Glomerular visceral epithelial cell (primary cell): ENCODE measurements at regions not wholly inside any gene's neighbourhood (a gene's known extent, or its start where the extent isn't known, plus 50 kb on each side); places are given as distances from the start of the nearest gene placed in this dataset.

Source experiments
- DNase-seq: peaks from one replicate; pipeline ENCODE4 v3.0.0-alpha.2; 2016; ENCODE audit errors: extremely low spot score

DNA sequence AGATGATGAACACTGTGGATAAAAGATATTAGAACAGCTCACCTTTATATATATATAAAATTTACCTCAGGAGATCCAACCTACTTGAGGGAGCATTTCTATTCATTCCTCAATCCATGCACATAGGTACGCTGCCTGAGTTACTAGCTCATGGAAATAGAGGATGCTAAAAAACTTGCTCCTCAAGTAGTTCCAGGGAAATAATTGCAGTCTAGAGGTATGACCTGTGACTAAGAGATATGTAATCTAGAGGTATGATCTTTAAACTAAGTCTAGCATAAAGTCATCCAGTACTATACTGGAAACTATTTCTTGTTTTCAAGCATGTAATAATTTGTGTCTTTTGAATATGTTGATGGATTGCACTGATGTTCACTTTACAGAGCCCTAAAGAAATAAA is 471.2 kb downstream of the TAF11L14 start:
- no peak for DNase-seq

DNA sequence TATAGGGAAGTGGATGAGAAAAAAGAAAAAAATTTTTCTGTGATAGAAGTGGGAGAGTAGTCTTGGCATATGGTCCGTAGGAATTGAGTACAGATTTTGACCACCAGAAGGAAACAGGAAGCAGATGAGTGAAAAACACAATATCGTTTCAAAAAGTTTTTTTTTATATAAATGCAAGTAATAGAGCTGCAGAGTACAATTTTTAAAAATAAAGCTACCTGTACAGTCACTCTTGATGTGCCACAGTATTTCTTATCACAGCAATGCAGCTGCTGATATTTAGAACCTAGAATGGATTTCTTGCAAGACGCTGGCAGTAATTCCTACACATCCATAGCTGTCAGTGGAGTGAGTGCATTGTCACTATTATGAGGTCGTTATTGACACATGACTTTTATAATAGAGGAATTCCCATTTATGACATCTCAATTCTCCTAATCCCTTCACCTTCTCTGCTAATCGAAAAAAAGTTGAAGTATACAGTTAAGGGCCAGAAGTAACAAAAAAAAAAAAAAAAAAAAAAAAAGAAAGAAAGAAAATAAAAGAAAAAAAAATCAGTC is 477.7 kb downstream of the TAF11L14 start:
- DNase-seq: no peak

DNA sequence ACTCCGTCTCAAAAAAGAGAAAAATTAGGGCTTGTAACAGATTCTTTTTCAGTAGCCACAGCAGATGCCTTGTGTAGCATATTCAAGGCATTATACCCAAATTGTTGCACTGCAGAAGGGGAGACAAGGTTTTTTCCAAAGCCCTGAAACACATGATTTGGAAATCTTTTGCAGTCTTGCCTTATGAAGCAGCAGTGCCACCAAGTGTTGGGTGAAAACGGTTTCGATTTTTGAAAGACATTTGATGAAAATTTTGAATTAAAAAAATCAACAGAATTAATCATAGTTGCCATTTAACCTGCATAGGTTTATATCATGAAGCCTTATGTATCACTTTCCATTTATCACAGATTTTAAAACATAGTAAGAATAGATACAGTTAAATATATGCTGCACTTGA is 479.5 kb downstream of the TAF11L14 start:
- DNase-seq: no peak

DNA sequence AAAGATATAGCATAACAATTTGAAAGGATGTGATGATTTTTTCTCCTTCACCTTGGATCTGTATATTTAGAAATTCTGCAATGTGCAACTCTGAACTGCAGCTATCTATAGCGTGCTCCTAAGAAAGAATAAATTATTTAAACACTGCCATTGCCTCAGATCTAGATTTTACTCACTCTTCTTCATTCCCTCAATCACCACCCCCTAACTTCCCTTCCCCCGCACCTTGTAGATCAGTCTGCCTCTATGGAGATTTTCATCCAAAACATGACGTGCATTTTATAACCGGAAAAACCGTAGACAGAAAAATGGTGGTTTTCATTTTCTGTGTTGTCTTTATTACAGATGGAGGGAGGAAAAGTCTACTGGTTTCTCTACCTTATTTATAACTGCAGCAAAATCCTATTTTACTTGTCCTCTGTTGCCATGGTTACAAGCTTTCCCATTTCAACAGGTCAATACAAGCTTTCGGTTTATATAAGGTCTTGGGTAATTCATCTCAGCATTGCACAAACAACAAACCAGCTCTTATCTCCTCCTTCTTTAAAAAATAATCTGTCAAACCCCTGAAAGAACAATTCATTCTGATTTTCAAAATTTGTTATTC is 480.0 kb downstream of the TAF11L14 start:
- DNase-seq: no peak

DNA sequence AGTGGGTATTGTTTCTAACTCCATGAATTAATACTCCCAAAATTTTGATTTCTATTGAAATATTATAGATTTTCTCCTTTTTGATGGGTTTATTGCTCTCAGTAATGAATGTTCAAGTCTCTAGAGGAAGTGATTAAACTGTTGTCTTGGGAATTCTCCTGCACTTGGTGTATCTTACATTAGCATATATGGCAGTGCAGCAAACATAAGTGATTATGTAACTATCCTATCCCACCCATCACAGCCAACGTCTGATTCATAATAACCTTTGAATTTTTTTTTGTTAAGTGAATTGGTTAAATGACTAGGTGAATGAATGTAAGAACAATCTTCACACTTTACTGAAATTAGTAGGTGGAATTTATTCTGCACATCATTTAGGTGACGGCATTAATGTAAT is 483.7 kb downstream of the TAF11L14 start:
- no peak for DNase-seq

DNA sequence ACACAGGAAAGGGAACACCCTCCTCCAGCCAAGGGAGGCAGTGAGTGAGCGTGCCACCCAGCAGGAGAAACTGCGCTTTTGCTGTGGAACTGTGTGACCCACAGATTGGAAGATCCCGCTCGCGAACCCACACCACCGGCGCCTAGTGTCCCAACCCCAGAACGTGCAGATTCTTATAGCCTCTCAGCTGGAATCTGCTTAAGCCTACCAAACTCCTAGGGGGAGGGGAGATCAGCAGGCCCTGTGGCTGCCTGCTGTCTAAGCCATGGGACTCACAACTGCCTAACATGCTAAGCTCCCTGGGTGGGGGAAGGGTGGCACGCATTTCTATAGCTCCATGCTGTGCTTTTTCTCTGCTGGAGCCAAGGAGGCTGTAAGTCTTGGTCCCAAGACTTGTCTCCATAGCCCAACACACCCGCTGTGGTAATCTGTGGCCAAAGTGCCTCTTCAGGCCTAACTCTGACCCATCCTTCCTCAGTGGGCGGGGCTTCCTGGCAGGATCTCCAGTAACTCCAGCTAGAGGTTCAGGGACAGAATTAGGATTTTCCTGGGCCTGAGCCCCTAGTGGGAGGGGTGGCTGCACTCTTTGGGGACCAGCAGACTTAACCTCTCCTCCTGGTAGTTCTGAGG is 485.0 kb downstream of the TAF11L14 start:
- no peak for DNase-seq

DNA sequence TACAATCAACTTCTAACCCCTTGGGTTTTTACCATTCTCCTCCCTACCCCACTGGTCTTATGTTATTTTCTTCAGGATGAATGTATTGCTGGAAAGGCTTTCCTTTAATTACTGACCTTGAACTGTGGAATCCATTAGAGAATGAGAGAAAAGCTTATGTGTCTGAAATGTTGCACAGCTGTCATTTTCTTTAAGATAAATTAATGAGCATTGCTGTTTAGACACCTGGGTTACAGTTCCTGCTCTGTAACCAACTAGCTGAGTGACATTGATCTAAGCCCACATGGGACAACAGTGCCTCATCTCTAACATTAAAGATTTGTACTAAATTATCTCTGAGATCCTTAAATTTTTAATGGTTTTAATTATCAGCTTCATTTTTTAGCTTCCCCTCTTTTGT is 507.0 kb downstream of the TAF11L14 start:
- DNase-seq: no peak

DNA sequence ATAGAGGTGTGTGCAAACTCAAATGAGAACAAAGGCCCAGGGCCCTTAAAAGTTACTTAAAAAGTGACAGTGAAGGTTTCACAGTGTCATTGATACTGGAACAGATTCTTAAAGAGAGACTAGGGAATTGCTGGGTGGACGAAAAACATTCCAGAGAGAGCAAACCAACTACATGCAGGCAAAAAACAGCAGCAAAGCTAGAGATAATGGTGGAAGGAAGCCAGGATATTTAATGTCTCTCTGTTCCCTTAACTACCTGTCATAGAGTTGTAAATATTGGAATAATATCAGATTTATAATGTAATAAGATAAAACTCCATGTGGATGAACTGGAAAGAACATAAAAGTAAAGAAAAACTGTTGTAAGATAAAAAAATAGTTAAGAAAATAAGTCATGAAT is 508.6 kb downstream of the TAF11L14 start:
- DNase-seq: no peak

DNA sequence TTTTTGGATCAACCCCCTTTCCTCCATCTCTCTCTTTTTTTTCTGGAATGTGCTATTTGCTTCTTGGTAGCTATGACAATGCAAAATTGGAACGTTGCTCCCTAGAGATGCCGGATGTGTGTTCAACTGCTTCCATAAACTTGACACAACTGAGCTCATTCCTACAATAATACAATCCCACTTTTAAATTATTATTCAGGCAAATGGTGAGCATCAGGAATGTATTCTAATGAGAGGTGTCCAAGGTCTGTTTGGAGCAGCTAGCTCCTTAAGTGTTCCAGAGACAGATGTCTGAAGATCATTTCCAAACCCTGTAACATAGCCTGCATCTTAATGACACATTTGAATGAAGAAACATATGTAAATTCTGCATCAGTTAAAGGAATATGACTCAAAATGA is 518.4 kb downstream of the TAF11L14 start:
- DNase-seq: no peak

DNA sequence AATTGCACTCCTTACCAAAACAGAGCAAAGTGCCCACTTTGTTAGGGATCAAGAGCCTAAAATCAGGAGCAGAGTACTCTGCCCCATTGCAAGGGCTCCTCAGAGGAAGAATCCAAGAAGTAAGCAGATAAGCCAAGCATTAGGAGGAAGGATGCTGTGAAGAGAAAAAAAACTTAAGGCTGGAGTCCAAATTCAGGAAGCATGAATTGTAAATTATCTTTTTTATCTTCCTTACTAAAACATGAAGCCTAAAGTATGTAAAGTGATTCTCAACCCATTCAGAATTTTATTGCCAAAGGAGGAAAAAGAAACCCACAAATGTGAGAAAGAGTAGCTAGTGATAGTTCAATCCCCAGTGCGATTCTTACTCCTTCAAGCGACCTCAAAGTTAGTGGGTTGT is 523.9 kb downstream of the TAF11L14 start:
- no peak for DNase-seq

DNA sequence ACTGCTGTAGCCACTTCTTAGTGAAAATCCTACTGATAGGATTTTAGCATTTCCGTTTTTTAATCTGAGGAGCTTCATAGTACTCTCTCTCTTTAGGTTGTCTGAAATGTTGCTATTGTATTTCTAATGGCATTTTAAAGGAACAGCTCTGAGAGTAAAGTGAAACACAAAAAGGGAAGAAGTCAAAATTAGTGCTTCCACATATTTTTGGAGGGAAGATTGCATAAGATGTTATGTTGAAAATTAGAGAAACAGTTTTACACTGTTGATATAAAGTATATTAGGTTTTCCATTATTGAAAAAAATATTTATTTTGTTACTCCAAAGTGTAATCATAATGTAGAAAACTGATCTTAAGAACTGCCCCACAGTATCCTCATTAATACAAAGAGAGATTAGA is 525.1 kb downstream of the TAF11L14 start:
- DNase-seq: no peak

DNA sequence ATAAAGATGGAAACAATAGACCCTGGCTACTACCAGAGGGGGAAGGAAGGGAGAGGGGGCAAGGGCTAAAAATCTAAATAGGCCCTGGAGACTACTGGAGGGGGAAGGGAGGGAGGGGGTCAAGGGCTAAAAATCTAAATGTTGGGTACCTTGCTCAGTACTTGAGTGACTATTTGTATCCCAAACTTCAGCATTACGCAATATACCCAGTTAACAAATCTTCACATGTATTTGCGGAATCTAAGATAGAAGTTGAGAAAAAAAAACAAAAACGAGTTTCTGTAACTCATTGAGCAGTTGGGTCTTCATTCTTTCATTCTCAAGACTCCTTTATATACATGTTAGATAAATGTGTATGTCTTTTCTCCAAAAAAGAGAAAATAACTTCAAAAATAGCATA is 537.4 kb downstream of the TAF11L14 start:
- no peak for DNase-seq

DNA sequence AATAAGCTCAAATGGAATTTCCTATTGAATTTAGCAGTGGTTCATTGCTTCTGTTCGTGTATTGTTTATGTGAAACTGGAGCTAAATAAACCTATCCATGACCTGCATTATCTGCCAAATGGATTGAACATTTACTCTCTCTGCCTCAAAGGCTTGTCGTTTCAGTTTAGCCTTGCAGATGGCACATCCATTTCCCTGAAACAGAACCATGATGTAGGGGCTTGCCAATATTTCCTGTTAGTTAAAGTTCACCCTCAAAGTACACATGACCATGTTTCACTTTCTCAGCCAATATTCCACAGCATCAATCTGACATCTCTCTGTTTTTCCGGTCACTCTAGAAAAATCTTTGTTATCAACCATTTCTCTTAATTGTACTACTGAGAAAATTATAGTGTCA is 545.3 kb downstream of the TAF11L14 start:
- no peak for DNase-seq

DNA sequence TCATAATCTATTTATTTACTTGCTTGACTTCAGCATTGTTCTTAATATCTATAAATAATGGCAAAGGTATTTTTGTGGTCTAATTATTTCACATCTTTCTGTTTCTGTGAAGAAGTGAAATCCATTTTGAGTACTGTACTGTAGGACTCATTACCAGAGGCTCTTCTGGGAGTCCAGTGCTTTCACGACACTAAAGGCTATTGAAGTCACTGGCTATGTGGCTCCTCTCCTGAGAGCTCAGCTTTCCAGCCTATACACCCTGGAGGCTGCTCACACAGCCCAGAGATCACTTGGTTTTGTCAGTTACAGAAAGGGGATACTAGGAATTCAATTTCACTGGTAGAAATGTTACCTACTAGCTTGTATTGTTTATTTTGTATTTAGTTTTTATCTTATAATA is 547.3 kb downstream of the TAF11L14 start:
- no peak for DNase-seq

DNA sequence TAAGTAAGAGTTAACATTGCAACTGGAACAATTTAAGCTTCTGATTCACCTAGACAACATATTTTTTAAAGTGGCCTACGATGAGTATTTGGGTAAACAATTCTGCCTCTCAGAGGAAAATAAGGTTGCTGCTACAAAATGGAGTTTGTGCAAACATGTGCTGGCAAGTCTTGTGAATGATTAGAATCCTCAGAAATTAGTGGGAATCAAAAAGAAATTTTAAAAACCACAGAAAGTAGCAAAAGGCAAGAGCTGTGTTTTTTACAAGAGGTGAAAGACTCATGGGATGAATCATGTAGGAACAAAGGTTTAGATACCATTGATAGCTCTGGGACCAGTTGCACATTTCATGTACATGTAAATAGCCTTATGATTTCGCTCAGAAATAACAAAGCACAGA is 561.6 kb downstream of the TAF11L14 start:
- no peak for DNase-seq

DNA sequence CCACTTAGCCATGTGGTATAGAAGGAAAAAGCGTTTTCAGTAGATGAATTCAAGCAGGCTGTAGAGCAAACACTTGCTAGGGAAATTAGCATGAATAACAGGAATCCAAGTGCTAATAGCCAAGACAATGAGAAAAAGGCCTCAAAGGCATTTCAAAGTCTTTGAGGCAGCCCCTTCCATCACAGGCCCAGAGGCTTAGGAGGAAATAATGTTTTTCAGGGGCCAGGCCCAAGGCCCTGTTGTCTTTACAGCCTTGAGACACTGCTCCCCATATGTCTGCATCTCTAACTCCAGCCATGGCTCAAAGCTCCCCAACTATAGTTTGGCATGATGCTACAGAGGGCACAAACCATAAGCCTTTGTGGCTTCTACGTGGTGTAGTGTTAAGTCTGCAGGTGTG is 563.5 kb downstream of the TAF11L14 start:
- no peak for DNase-seq

DNA sequence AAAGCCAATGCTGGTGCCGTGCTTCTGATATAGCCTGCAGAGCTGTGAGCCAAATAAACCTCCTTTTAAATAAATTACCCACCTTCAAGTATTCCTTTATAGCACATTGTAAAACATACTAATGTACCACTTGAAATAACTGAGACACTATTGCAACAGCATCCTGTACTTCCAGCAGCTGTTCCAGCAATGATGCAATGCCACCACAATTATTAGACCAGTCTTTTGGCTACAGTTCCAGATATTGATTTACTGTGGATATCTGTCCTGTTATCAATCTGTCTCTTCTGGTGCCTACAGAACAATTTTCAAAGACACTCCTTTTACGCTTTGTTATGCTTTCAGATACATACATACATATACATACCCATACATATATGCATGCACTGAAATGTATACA is 567.9 kb downstream of the TAF11L14 start:
- no peak for DNase-seq

DNA sequence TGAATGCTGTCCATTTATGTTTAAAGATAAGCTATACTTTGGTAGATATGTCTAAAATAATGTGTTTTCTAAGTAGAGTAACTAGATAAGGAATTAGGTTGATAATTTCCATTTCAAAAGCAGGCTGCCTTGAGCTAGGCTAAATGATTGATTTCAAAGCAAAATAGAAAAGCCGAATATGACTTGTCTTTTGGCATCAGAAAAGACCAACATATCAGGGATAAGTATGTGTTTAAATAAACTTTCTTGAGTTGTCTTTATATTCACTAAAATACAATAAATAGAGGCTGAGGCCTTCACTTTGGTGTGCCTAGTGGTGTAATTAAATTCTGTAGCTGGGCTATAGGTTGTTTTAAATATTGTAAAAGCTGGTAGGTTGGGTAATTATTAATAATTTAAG is 569.0 kb downstream of the TAF11L14 start:
- DNase-seq: no peak

DNA sequence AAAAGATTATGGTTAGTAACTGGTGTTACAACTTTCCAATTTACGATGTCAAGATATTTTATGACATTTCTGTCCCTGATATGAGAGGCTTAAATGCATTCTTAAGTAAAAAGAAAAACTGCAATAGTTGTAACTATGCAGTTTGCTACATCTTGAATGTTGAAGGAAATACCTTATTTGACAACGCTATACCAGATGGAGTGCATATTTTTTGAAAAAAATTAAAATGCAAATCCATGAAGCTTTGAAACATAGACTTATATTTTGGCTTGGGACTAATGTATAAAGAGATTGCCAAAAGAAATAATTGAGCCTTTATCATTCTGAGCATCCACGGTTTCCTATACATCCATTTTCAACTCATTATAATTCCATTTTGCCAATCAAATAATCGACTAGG is 579.4 kb downstream of the TAF11L14 start:
- no peak for DNase-seq

DNA sequence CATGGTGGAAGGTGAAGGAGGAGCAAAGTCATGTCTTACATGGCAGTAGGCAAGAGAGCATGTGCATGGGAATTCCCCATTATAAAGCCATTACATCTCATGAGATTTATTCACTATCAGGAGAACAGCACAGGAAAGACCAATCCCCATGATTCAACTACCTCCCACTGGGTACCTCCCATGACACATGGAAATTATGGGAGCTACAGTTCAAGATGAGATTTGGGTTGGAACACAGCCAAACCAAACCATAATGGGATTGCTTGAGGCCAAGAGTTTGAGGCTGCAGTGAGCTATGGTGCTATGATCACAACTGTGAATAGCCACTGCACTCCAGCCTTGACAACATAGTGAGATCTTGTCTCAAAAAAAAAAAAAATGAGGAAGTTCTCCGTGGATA is 581.8 kb downstream of the TAF11L14 start:
- no peak for DNase-seq

DNA sequence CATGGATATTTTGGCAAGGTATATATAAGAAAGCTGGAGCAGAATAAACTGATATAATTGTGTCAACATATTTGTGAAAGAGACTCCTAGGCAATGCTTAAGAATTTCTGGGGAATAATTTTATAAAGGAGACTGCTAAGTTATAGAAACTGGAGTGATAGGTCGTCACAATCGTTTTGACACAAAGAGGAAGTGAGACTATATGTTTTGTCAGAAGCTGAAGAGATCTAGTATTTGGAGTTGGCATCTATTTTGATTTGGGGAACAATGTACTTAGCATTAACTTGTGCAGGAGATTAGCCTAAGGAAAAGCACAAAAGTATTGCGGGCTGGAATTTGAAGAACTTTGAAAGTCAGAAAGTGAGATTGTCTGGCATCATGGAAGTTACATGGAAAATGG is 582.5 kb downstream of the TAF11L14 start:
- DNase-seq: no peak

DNA sequence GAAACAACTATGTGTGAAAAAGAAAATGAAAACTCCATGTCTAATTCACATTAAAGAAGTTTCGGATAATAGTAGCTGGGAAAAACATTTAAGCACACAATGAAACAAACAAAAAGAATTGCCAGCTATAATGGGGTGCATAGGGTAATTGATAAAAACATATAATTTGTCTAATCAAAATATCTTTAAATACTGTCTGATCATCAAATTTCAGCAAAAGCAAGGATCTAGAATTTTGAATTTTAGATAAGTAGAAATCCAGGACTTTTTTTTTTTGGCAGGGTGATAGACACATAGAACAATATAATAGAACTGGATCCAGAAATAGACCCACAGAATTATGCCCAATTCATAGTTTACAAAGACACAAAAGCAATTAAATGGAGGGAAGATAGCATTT is 585.0 kb downstream of the TAF11L14 start:
- no peak for DNase-seq

DNA sequence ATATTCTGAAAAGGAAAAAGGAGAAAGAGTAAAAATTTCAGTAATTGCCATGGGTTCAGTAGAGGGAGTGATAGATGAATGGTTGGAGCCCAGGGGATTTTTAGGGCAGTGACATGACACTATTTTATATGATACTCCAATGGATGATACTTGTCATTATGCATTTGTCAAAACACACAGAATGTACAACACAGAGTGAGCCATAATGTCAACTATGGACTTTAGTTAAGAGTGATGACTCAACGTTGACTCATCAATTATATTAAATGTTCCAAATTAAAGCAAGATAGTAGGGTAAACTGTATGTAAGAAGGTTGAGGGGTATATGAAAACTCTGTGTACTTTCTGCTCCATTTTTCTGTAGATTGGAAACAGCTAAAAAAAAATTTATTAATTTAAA is 586.4 kb downstream of the TAF11L14 start:
- DNase-seq: no peak

DNA sequence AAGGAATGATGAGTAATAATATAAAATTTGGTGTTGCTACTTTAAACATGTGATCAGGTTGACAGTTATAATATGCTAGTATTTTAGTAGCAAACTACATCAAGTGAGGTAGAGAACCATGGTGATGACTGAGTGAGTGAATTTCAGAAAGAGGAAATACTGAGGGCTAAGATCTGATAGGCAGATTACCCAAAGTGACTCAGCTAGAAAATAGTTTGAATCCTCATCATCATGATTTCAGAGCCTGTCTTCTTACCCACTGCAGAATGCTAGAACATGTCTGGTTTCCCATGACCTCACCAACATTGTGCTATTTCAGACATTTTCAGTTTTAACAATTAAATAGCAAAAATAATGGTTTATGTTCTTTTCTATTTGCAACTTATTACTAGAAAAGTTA is 602.1 kb downstream of the TAF11L14 start:
- no peak for DNase-seq
